Stomach (tissue), 8 donors: ENCODE measurements at regions not wholly inside any gene's neighbourhood (a gene's known extent, or its start where the extent isn't known, plus 50 kb on each side); places are given as distances from the start of the nearest gene placed in this dataset.

Experiments
- DNase-seq, 2 donors: peaks; one replicate each; pipeline versions ENCODE4 v3.0.0 to v3.0.0-alpha.2; 2013 to 2019
- H3K27ac ChIP-seq, 5 donors: fragments of 200-600 bp in 4 of 5; sonication (generic) in 4 of 5; one replicate each; pipeline ENCODE4 v1.5.1; 2013 to 2019; ENCODE audit warnings: mild to moderate bottlenecking in 1 of 5, moderate library complexity in 1 of 5
- H3K27me3 ChIP-seq, 3 donors: fragments of 200-600 bp; sonication (generic); one replicate each; pipeline ENCODE4 v1.5.1; 2017 to 2019; ENCODE audit warnings: mixed run types in 1 of 3
- H3K36me3 ChIP-seq, 4 donors: fragments of 200-600 bp; sonication (generic); 1 replicate in 3 of 4; 2 replicates in 1 of 4; pipeline ENCODE4 v1.5.1; 2016 to 2019
- H3K4me1 ChIP-seq, 4 donors: fragments of 200-600 bp; sonication (generic); one replicate each; pipeline ENCODE4 v1.5.1; 2016 to 2019
- H3K4me3 ChIP-seq, 4 donors: fragments of 200-600 bp; sonication (generic) in 3 of 4; one replicate each; pipeline ENCODE4 v1.5.1; 2016 to 2019; ENCODE audit warnings: mild to moderate bottlenecking in 1 of 4
- H3K9me3 ChIP-seq, 4 donors: fragments of 200-600 bp; sonication (generic); one replicate each; pipeline ENCODE4 v1.5.1; 2016 to 2019
- EP300 ChIP-seq: sonication (generic); formaldehyde crosslinking; IDR thresholded peaks from one replicate; pipeline ENCODE4 v1.6.1; 2017; ENCODE audit warnings: antibody characterized with exemption
- POLR2A ChIP-seq, 4 donors: fragments of 450-650 bp; IDR thresholded peaks; one replicate each; pipeline ENCODE4 v1.6.1; 2016; ENCODE audit warnings: antibody characterized with exemption in 4 of 4, control low read depth in 2 of 4, mild to moderate bottlenecking in 1 of 4, moderate library complexity in 1 of 4
- POLR2AphosphoS5 ChIP-seq, 3 donors: sonication (generic); formaldehyde crosslinking; IDR thresholded peaks; one replicate each; pipeline ENCODE4 v1.6.1; 2016; ENCODE audit warnings: antibody characterized with exemption in 3 of 3
- WGBS, 5 donors: extraction: QIAGEN DNeasy Blood & Tissue Kit in 3 of 5; methylation state at CpG; one replicate each; pipeline versions ENCODE4 v1.1.5 to v1.1.7; 2013 to 2018; 5-methylcytosine and 5-hydroxymethylcytosine counted together
- intact Hi-C: fragments of 100-400 bp; cut with DNase I; formaldehyde crosslinking; loops from one replicate; pipeline ENCODE4 v1.15.1; 2023; ENCODE audit warnings: low total_unique reads
- TF ChIP-seq, protein P1 (sequence below), 7 experiments: fragments of 450-650 bp in 4 of 7; fragments of 200-600 bp in 3 of 7; sonication (generic) in 3 of 7; IDR thresholded peaks; one replicate each; pipeline ENCODE4 v1.5.1; 2016 to 2019; ENCODE audit warnings: antibody characterized with exemption in 7 of 7, control low read depth in 2 of 7, mild to moderate bottlenecking in 1 of 7
- donor health status: healthy with polysubstance abuse.
- donor health status: Bipolar disorder and iron deficiency.
- donor health status: healthy.

DNA sequence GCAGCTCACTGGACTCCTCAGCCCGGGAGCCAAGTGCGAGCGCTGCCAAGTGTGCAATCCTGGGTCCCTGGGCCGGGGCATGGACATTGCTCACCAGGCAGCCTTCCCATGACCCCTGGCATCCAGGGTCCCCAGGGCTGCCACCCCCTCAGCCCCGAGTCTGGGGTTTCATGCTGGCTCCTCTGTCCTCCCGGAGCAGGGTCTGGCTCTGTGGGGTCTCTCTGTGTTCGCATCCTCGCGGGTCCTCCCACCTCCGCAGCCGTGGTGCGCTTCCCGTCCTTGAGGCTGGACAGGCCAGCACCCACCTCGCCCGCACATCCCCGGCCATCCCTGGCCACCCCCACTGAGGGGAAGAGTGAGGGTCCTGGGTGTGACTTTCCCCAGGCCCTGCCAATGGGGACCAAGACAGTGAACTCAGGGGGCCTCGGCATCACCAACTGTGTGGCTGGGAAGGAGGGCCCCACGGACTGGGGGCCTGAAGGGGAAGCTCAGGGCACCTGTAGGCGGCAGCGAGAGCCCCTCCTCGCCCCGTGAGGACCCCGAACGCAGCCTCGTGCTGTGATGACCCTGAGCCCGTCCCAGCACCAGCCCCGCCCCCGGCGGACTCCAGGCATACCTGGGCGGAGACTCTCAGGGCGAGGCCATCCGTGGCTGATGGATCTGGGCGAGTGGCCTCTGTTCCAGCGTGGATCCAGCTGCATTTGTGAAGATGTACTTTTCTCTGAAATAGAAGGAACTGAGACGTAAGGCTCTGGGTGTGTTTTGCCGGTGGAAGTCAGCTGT is 50.3 kb upstream of the CFAP46 start:
- H3K27ac ChIP-seq = no peak overlapping the region
- no peaks in the 10 kb centered on the region for H3K36me3 ChIP-seq
- peaks cover 0 to 55% (median 16%) of the 10 kb centered on the region in 3 donors for H3K27me3 ChIP-seq
- peaks cover 0 to 7% (median 0%) of the 10 kb centered on the region in 4 donors for H3K4me1 ChIP-seq
- no peaks in the 10 kb centered on the region for H3K9me3 ChIP-seq
- TF ChIP-seq, protein P1, sequence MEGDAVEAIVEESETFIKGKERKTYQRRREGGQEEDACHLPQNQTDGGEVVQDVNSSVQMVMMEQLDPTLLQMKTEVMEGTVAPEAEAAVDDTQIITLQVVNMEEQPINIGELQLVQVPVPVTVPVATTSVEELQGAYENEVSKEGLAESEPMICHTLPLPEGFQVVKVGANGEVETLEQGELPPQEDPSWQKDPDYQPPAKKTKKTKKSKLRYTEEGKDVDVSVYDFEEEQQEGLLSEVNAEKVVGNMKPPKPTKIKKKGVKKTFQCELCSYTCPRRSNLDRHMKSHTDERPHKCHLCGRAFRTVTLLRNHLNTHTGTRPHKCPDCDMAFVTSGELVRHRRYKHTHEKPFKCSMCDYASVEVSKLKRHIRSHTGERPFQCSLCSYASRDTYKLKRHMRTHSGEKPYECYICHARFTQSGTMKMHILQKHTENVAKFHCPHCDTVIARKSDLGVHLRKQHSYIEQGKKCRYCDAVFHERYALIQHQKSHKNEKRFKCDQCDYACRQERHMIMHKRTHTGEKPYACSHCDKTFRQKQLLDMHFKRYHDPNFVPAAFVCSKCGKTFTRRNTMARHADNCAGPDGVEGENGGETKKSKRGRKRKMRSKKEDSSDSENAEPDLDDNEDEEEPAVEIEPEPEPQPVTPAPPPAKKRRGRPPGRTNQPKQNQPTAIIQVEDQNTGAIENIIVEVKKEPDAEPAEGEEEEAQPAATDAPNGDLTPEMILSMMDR (IDR thresholded peaks at IDR 0.05) = no peak
- TF ChIP-seq POLR2AphosphoS5 (IDR thresholded peaks at IDR 0.05) (no peak), EP300 (no peak), POLR2A (IDR thresholded peaks at IDR 0.05) (no peak)
- intact Hi-C loops = no loop called here
- 69 to 78% (median 73%) methylated on average over 19 to 36 of the region's 36 CpGs for WGBS, 5 donors
- DNase-seq = no peak
- no peak overlapping the region for H3K4me3 ChIP-seq
